ENCODE measurements at regions not wholly inside any gene's neighbourhood (a gene's known extent, or its start where the extent isn't known, plus 50 kb on each side); places are given as distances from the start of the nearest gene placed in this dataset.

GRCh38 chr17:72403713-72404209, 282.9 kb downstream of the SOX9 start:
- DNase-seq (ENCODE audit: low read depth in 2 of 2, low spot score in 1 of 2) = no peak

- DNase-seq (ENCODE audit: low read depth in 2 of 2, low spot score in 1 of 2) = no peak
Measured at GRCh38 chr17:72404872-72405271, 284.1 kb downstream of the SOX9 start.

DNA sequence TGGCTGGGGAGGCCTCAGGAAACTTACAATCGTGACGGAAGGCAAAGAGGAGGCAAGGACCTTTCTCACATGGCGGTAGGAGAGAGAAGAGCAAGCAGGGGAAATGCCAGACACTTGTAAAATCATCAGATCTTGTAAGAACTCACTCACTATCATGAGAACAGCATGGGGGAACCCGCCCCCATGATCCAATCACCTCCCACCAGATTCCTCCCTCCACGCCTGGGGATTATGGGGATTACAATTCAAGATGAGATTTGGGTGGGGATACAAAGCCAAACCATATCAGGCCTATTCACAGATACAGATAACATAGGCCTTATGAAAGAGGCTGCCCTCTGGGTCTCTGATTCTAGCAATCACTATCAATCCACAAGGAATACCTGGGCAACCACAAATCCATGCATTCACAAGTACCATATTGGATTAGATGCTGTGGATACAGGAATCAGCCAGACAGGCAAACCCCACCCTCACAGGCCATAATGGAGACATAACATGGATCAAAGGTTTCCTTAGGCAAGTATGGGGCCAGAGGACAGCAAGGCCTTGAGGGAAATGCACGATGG, 284.9 kb downstream of the SOX9 start:
- DNase-seq (ENCODE audit: low read depth in 2 of 2, low spot score in 1 of 2) = no peak

DNA sequence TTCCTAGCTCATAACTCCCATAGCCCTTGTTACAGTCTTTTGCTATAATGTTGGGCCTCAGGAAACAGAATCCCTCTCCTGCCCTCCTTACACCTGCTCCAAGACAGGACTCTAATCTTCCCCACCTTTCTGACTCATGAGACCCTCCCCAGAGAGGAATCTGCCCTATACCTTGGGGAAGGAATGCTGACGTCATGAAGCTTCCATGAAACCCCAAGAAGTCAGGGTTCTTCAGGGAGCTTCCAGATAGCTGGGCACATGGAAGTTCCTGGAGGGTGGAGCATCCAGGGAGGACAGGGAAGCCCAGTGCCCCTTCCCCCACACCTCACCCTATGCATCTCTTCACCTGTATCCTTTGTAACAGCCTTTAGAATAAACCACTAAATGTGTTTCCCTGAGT, 285.7 kb downstream of the SOX9 start:
- no peak for DNase-seq (ENCODE audit: low read depth in 2 of 2, low spot score in 1 of 2)

DNA sequence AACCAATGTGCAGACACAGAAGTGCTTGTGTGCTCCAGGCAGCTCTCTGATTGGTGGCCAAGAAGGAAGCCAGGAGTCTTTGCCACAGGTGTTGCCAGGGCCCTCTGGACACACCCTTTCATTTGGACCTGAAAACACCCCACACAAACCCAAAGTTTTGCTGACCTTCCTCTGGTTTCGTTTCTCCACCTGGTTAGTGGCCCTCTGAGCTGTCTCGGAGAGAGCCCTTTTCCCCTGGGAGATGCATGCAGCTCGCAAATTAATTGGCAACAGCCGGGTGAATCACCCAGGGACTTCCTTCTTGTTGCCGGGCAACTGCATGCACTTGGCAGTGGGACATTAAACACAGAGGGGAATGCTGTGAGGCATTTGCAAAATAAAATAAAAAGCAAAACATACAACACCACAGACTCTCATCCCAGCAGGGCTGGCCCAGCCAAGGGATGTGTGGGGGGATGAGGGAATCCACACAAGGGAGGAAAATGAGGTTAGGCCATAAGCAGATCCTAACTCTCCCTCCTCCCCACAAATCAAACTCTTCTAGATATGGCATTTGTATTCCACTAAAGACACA, 286.6 kb downstream of the SOX9 start:
- DNase-seq (ENCODE audit: low read depth in 2 of 2, low spot score in 1 of 2) = no peak

DNA sequence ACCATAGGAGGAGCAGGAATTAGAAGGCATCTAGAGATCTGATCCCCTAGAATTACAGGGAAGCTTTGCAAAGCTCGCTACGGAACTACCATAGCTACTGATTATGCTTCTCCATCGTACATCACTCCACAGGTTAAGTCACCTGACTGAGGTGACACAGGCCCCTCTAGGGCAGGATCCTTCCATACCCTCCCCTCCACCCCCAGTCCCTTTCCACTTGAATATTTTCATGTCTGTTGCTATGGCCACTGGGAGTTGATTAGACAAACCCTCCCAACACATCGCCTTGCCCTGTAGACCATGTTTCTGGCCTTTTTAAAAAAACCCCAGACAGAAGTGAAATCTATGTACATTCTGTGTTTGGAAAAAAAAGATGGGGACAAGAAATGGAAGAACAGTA, 287.1 kb downstream of the SOX9 start:
- DNase-seq (ENCODE audit: low read depth in 2 of 2, low spot score in 1 of 2) = no peak

DNA sequence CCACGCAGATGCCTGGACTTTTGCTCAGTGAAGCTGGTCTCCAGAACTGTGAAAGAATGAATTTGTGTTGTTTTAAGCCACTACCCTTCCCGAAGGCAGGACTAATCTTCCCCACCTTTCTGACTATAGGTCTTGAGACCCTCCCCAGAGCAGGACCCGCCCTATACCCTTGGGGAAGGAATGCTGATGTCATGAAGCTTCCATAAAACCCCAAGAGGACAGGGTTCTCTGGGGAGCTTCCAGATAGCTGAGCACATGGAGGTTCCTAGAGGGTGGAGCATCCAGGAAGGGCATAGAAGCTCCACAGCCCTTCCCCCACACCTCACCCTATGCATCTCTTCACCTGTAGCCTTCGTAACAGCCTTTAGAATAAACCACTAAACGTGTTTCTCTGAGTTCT, 287.8 kb downstream of the SOX9 start:
- no peak for DNase-seq (ENCODE audit: low read depth in 2 of 2, low spot score in 1 of 2)

- no peak for DNase-seq (ENCODE audit: low read depth in 2 of 2, low spot score in 1 of 2)
Measured at GRCh38 chr17:72409405-72410002, 288.7 kb downstream of the SOX9 start.

DNA sequence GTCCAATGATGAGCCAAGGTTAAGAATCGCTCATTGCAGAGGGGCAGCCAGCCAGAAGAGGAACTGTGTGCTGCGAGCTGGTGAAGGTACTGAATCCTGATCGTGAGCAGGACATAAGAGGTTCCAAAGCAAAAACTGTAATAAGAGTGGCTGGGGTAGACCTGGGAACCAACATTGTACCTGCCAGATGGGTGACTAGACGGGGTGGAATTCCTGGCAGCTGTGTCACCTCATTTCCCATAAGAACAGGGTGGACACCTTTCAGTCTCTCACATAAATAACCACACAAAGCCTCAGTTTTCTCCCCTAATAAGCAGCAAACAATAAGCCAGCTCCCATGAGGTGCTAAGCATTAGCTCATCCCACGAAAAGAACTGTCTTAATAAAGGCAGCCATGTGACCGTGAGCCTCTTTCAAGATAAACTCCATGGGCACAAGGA, 290.3 kb downstream of the SOX9 start:
- no peak for DNase-seq (ENCODE audit: low read depth in 2 of 2, low spot score in 1 of 2)

- DNase-seq (ENCODE audit: low read depth in 2 of 2, low spot score in 1 of 2) = no peak
Measured at GRCh38 chr17:72412650-72413076, 291.8 kb downstream of the SOX9 start.

- no peak for DNase-seq (ENCODE audit: low read depth in 2 of 2, low spot score in 1 of 2)
Measured at GRCh38 chr17:72413077-72414031, 292.5 kb downstream of the SOX9 start.

DNA sequence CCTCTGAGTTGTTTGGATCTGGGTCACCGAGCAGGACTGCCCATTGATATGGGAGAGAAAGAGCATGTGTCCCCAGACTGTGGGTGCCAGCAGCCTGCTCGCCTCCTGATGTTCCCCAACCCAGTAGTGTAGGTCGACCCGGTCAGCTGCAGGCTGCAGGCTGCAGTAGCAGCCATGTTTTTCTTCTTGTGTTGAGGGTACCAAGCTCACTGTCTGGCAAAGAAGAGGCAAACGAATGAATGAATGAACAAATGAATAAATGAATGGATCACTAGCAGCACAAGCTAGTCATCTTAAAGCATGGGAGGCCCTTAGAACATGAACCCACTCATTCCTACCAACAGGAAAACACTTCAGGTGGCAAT, 293.2 kb downstream of the SOX9 start:
- DNase-seq (ENCODE audit: low read depth in 2 of 2, low spot score in 1 of 2) = no peak

GRCh38 chr17:72414967-72415853, 294.4 kb downstream of the SOX9 start:
- no peak for DNase-seq (ENCODE audit: low read depth in 2 of 2, low spot score in 1 of 2)

GRCh38 chr17:72416054-72416675, 295.3 kb downstream of the SOX9 start:
- DNase-seq (ENCODE audit: low read depth in 2 of 2, low spot score in 1 of 2) = no peak

GRCh38 chr17:72416905-72417304, 296.1 kb downstream of the SOX9 start:
- no peak for DNase-seq (ENCODE audit: low read depth in 2 of 2, low spot score in 1 of 2)

DNA sequence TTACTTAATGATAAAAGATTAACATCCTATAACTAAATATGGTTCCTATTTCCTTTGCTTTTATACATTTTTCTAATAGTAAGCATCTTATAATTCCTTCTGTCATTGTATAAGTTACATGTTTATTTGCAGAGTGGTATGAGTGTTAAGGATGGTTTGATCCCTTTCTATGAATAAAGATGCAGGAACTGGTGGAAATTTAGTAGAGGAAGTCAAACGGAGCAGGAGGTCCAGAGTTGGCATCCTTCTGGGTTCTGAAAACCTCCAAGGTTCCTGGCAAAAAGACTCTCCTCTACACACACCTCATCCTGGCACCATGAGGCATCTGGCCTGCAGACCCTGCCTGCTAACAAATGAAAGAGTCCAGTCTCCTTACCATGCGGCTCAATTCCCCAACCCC, 296.8 kb downstream of the SOX9 start:
- DNase-seq (ENCODE audit: low read depth in 2 of 2, low spot score in 1 of 2) = no peak

GRCh38 chr17:72419866-72420774, 299.3 kb downstream of the SOX9 start:
- no peak for DNase-seq (ENCODE audit: low read depth in 2 of 2, low spot score in 1 of 2)

GRCh38 chr17:72420775-72421127, 299.9 kb downstream of the SOX9 start:
- DNase-seq (ENCODE audit: low read depth in 2 of 2, low spot score in 1 of 2) = no peak
